ENCODE measurements at regions not wholly inside any gene's neighbourhood (a gene's known extent, or its start where the extent isn't known, plus 50 kb on each side); places are given as distances from the start of the nearest gene placed in this dataset.

DNA sequence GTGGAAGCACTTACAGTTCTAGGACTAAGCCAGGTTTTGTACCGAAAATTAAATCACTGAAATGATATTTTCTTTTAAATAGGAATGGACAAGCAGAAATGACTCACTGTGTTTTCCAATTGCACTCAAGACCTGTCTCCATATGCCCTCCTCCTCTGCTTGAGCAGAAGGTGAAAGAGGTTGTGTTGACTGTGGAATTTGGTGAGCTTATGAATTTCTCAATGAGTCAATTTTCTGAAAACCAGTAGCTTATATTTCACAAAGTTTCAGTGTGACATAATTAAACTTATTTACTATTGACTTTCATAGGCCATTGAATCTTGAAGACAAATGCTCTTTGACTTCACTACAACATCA lies 249.9 kb downstream of the NPR3 start:
- Histone ChIP-seq H3K4me1 (ENCODE audit: control insufficient read depth, extremely low read depth, insufficient read depth, low read length) (no peaks in the 10 kb centered on the region), H3K9me1 (replicated peaks; ENCODE audit: control insufficient read depth, extremely low read depth, insufficient read depth, low read length) (no peaks in the 10 kb centered on the region), H2AFZ (ENCODE audit: low read depth, low read length) (no peak overlapping the region), H3K9ac (replicated peaks; ENCODE audit: extremely low read depth, insufficient read depth, low read length) (no peak overlapping the region), H3K79me2 (ENCODE audit: control insufficient read depth, insufficient read depth, low read length) (no peaks in the 10 kb centered on the region), H3K4me3 (replicated peaks in 1 of 3; ENCODE audit: insufficient read depth in 1 of 3, low read depth in 1 of 3, low read length in 3 of 3) (no peak overlapping the region), H3K27me3 (ENCODE audit: control insufficient read depth in 2 of 2, insufficient read depth in 2 of 2, low read length in 2 of 2) (peaks cover 0 to 3% of the 10 kb centered on the region in 2 experiments), H3K9me3 (replicated peaks; ENCODE audit: control insufficient read depth, insufficient read depth, low read length) (no peaks in the 10 kb centered on the region), H3K36me3 (ENCODE audit: control insufficient read depth in 2 of 2, extremely low read depth in 1 of 2, insufficient read depth in 2 of 2, low read length in 2 of 2) (no peaks in the 10 kb centered on the region), H3K4me2 (ENCODE audit: insufficient read depth, low read length) (no peak overlapping the region), H4K20me1 (replicated peaks; ENCODE audit: control insufficient read depth, extremely low read depth, insufficient read depth, low read length) (no peaks in the 10 kb centered on the region), H3K27ac (ENCODE audit: insufficient read depth, low read depth, low read length) (no peak overlapping the region)
- dilution Hi-C loops (cut with MboI; ENCODE audit: extremely low pct_ligation_motif_present, low sequenced_read_pairs), result no loop called here
- FAIRE-seq, result no peak
- intact Hi-C loops (cut with micrococcal nuclease), result loop anchor here (10.0 kb wide), 1 partner anchor 464 kb away; no protein-coding TSS in a partner anchor
- ChIA-PET POLR2A (no interaction called here), CTCF (interaction anchor here (1.2 kb wide), 1 partner anchor 10 kb away, joined by 3 read pairs; no protein-coding TSS in a partner anchor)
- TF ChIP-seq POLR2A (IDR thresholded peaks at IDR 0.05; ENCODE audit: low read depth, low read length) (no peak), GATA2 (IDR thresholded peaks at IDR 0.05; ENCODE audit: insufficient read depth, insufficient read length, low read depth, low read length) (no peak)
- BruUV-seq (replicated peaks), result no TSS peak
- no peak for DNase-seq (ENCODE audit: low read depth, low spot score)

DNA sequence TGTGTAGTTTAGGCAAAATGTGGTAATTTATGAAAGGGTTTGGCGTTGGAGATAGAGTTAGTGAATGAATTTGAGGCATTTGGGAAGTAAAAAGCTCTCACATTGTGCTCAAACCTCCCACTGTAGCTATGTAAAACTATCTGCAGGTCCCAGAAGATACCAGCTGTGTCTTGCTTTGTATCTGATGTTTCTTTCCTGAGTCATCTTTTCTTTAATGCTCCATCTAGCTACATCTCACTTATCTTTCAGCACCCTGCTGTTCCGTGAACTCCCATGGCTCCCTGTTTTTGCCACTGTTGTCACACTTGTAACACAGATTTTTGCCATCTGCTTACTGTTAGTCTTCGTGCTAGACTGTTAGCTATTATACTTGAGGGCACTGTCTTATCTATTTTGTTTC lies 253.1 kb downstream of the NPR3 start:
- Histone ChIP-seq H3K27ac (ENCODE audit: insufficient read depth, low read depth, low read length) (no peak overlapping the region), H3K79me2 (ENCODE audit: control insufficient read depth, insufficient read depth, low read length) (no peaks in the 10 kb centered on the region), H3K9me1 (replicated peaks; ENCODE audit: control insufficient read depth, extremely low read depth, insufficient read depth, low read length) (no peaks in the 10 kb centered on the region), H3K4me1 (ENCODE audit: control insufficient read depth, extremely low read depth, insufficient read depth, low read length) (no peaks in the 10 kb centered on the region), H3K9ac (replicated peaks; ENCODE audit: extremely low read depth, insufficient read depth, low read length) (no peak overlapping the region), H3K27me3 (ENCODE audit: control insufficient read depth in 2 of 2, insufficient read depth in 2 of 2, low read length in 2 of 2) (peaks cover 0 to 3% of the 10 kb centered on the region in 2 experiments), H2AFZ (ENCODE audit: low read depth, low read length) (no peak overlapping the region), H3K36me3 (ENCODE audit: control insufficient read depth in 2 of 2, extremely low read depth in 1 of 2, insufficient read depth in 2 of 2, low read length in 2 of 2) (no peaks in the 10 kb centered on the region), H3K4me3 (replicated peaks in 1 of 3; ENCODE audit: insufficient read depth in 1 of 3, low read depth in 1 of 3, low read length in 3 of 3) (no peak overlapping the region), H3K9me3 (replicated peaks; ENCODE audit: control insufficient read depth, insufficient read depth, low read length) (no peaks in the 10 kb centered on the region), H4K20me1 (replicated peaks; ENCODE audit: control insufficient read depth, extremely low read depth, insufficient read depth, low read length) (no peaks in the 10 kb centered on the region), H3K4me2 (ENCODE audit: insufficient read depth, low read length) (no peak overlapping the region)
- FAIRE-seq (no peak), DNase-seq (ENCODE audit: low read depth, low spot score) (no peak)
- dilution Hi-C loops (cut with MboI; ENCODE audit: extremely low pct_ligation_motif_present, low sequenced_read_pairs) (no loop called here), intact Hi-C loops (cut with micrococcal nuclease) (loop anchor here (10.0 kb wide), 1 partner anchor 461 kb away; no protein-coding TSS in a partner anchor)
- ChIA-PET POLR2A (no interaction called here), CTCF (interaction anchor here (1.1 to 1.2 kb wide), 2 partner anchors 14 to 16 kb away, joined by 3 read pairs; no protein-coding TSS in a partner anchor)
- no TSS peak for BruUV-seq (replicated peaks)
- TF ChIP-seq CTCF (IDR thresholded peaks at IDR 0.05; ENCODE audit: extremely low read depth in 1 of 2, insufficient read depth in 1 of 2, low read depth in 1 of 2, low read length in 2 of 2), result no peak
- no peak for TF ChIP-seq FOS (IDR thresholded peaks at IDR 0.05; ENCODE audit: borderline replicate concordance, insufficient read depth, low read length)
- TF ChIP-seq, protein P1, sequence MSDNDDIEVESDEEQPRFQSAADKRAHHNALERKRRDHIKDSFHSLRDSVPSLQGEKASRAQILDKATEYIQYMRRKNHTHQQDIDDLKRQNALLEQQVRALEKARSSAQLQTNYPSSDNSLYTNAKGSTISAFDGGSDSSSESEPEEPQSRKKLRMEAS (IDR thresholded peaks at IDR 0.05; ENCODE audit: insufficient read depth, insufficient read length), result no peak
- no peak for TF ChIP-seq POLR2A (IDR thresholded peaks at IDR 0.05; ENCODE audit: low read depth, low read length)
- TF ChIP-seq POLR2AphosphoS5 (IDR thresholded peaks at IDR 0.05; ENCODE audit: insufficient read depth, low read depth, low read length), result no peak
- TF ChIP-seq JUN (IDR thresholded peaks at IDR 0.05; ENCODE audit: borderline replicate concordance, insufficient read depth, insufficient read length, low read depth), result no peak
- no peak for TF ChIP-seq MYC (IDR thresholded peaks at IDR 0.05; ENCODE audit: low read depth, low read length)
- TF ChIP-seq EZH2 (IDR thresholded peaks at IDR 0.05; ENCODE audit: borderline replicate concordance, low read depth, low read length, severe bottlenecking), result no peak
- no peak for TF ChIP-seq GATA2 (IDR thresholded peaks at IDR 0.05; ENCODE audit: insufficient read depth, insufficient read length, low read depth, low read length)

All from endothelial cell of umbilical vein (primary cell).